GM12874 (cell line): ENCODE measurements at regions not wholly inside any gene's neighbourhood (a gene's known extent, or its start where the extent isn't known, plus 50 kb on each side); places are given as distances from the start of the nearest gene placed in this dataset.

ENCODE experiments used
- CTCF ChIP-seq: IDR thresholded peaks from 2 replicates; pipeline ENCODE4 v1.5.1; 2011; ENCODE audit warnings: low read depth, mild to moderate bottlenecking, control low read depth, low read length, moderate library complexity; ENCODE audit not compliant: insufficient read depth

- no peak for TF ChIP-seq CTCF
Measured at GRCh38 chr5:5587474-5587873, 165.0 kb downstream of the ICE1 start.

DNA sequence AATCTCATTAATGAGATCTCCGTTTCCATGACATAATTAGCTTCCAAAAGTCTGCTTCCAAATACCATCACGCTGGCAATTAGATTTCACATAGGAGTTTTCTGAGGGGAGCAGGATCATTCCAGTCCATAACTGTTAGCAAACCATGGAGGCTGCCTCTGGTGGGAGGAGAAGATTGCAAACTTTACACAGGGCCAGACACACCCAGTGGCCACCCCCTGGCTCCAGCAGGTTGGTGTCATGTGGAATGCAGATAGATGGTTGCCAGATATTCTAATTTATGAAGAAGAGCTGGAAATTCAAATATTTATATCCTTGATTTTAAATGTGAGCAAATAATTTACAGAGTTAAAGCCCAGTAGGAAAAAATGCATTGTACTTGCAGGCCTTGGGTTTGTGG lies 164.2 kb downstream of the ICE1 start:
- TF ChIP-seq CTCF, result no peak

GRCh38 chr5:5585751-5586341 lies 163.4 kb downstream of the ICE1 start:
- TF ChIP-seq CTCF, result no peak

DNA sequence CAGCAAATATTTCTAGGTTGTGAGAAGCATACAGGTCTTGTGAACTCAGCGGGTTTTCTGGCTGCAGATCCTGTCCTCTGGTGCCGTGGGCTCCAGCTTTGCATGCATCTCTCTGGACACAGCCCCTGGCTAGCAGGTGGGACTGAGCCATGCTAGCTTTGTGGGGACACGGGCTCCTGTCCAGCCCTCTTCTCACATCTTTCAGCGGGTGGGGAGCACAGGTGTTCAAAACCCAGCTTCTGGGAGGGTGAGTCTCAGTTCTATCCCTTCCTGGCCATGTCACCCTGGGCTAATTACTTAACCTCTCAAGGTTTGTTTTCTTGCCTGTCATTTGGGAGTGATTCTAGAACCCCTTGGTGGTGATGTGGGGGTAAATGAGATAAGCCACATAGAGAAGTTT lies 162.3 kb downstream of the ICE1 start:
- no peak for TF ChIP-seq CTCF

DNA sequence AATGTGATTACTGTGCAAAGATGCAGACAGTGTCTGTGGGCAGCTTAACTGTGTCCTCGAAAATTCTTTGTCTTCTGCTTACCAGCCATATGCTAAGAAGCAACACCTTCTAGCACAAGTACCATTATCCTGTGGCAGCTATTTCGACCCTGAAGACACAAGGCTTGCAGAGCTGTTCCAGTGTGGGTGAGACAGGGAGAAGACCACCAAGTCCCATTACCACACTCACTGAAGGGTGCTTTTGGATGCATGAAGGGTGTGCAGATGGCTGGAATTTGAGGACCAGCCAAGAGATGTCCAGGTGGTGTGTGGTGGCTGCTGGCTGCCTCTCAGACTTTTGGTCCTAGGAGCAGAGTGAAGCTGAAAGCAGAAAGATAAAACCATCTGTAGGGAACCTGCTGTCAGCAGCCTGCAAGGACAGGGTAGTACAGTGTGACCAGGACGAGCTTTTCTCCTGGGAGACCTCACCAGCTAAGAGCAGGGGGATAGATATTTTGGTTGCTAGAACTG lies 161.8 kb downstream of the ICE1 start:
- no peak for TF ChIP-seq CTCF

GRCh38 chr5:5583832-5584231 lies 161.4 kb downstream of the ICE1 start:
- no peak for TF ChIP-seq CTCF

DNA sequence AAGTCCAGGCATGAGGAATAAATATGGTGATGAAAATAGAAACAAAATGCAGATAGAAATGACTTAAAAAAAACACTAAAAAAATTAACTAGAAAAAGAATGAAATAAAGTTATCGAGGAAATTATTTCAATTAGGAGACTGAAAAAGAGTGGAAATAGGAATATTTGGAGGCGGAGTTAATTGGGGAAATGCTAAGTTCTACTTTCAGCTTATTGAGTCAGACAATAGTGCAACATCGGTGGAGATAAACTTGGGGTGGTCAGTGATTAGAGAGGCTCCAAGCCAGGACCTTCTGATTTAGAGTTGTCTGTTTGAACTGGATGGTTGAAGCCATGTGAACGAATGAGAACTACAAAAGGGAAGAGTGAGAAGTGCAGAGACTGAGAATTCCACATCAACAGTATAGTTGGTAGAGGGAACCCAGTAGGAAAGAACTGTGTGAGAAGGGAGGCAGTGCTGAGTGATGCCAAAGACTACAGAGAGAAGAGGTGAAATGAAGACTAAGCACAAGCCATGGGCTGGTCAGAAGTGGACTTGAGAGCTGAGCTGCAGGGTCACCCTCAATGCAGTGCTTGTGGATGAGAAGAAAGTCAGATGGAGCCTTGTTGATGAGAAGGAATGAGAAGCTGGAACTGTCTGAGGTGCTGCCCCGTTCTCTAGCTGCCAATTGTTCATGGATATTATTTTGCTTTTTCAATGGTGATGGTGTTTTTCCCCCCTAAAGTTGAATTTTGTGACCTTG lies 160.7 kb downstream of the ICE1 start:
- TF ChIP-seq CTCF, result no peak
